Loucy (cell line): ENCODE measurements at regions not wholly inside any gene's neighbourhood (a gene's known extent, or its start where the extent isn't known, plus 50 kb on each side); places are given as distances from the start of the nearest gene placed in this dataset.

Experiments used
- EZH2phosphoT487 ChIP-seq: fragments of 200-600 bp; IDR thresholded peaks from 2 replicates; pipeline ENCODE4 v1.6.1; 2018; ENCODE audit warnings: antibody characterized with exemption, mild to moderate bottlenecking, moderate library complexity, borderline replicate concordance
- TF ChIP-seq, protein P1 (sequence below): fragments of 200-600 bp; sonication (generic); conservative IDR thresholded peaks from 2 replicates; pipeline ENCODE4 v1.5.1; 2014; ENCODE audit warnings: mild to moderate bottlenecking, antibody characterized with exemption, low read length

DNA sequence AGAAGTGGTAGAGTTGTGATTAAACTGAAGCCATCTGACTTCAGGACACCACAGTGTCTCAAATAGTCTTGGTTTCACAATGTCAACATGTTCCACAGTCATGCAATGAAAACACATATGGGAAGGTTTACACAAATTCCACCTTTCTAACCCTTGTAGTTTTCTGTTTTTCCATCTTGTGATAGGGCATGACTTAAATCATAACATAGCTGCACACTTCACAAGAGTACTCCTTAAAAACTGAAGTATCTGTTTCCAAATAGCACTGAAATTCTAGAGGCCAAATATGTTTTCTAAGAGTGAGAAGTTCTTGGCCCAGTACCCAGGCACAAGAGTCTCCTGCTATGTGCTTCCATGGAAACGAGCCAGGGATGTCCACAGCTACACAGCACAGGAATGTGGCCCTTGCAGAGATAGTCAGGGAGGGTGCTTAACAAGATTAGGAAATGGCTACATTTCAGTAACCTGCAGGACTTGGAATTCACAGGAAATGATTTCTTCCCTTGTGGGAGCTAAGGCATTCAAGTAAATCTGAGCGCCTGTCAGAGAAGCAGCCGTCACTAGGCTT is 269.1 kb downstream of the NDFIP2 start:
- TF ChIP-seq, protein P1, sequence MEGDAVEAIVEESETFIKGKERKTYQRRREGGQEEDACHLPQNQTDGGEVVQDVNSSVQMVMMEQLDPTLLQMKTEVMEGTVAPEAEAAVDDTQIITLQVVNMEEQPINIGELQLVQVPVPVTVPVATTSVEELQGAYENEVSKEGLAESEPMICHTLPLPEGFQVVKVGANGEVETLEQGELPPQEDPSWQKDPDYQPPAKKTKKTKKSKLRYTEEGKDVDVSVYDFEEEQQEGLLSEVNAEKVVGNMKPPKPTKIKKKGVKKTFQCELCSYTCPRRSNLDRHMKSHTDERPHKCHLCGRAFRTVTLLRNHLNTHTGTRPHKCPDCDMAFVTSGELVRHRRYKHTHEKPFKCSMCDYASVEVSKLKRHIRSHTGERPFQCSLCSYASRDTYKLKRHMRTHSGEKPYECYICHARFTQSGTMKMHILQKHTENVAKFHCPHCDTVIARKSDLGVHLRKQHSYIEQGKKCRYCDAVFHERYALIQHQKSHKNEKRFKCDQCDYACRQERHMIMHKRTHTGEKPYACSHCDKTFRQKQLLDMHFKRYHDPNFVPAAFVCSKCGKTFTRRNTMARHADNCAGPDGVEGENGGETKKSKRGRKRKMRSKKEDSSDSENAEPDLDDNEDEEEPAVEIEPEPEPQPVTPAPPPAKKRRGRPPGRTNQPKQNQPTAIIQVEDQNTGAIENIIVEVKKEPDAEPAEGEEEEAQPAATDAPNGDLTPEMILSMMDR, result no peak
- TF ChIP-seq EZH2phosphoT487, result no peak
